ENCODE measurements at regions not wholly inside any gene's neighbourhood (a gene's known extent, or its start where the extent isn't known, plus 50 kb on each side); places are given as distances from the start of the nearest gene placed in this dataset.

DNA sequence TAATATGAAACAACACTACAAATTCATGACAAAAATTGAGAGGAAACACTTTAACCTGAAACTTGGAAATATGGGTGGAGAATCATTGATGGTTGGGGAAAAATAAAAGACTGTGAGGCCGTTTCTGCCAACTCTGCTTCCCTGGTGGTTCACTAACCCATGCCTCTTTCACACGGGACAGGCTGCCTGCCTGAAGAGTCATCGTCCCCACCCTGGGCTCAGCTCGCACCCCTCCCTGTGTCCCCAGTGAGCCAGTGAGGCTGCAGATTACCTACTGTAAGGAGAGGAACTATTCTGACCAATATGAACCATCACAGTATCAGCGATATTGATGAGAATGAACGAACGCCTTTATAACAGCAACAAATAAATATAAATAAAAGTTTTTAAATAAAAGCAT is 357.8 kb upstream of the CDH20 start:
- Histone ChIP-seq H2BK120ac (ENCODE audit: low read depth, low read length) (no peak overlapping the region), H2BK15ac (ENCODE audit: low read depth, low read length) (no peak overlapping the region), H2AFZ (replicated peaks; ENCODE audit: low read length, poor library complexity) (no peak overlapping the region), H3K56ac (ENCODE audit: extremely low read depth, insufficient read depth, low read length) (no peak overlapping the region), H3K23ac (ENCODE audit: low read depth, low read length) (no peak overlapping the region), H3K4me2 (ENCODE audit: low read depth, low read length) (no peak overlapping the region), H3K4me3 (ENCODE audit: insufficient read depth, low read depth, low read length) (no peak overlapping the region), H3K9ac (ENCODE audit: low read depth, low read length) (no peak overlapping the region), H3K4me1 (ENCODE audit: control insufficient read depth, insufficient read depth, low read length) (no peaks in the 10 kb centered on the region), H3K79me1 (ENCODE audit: low read depth in 1 of 2, low read length in 2 of 2) (no peaks in the 10 kb centered on the region), H3K27me3 (ENCODE audit: control insufficient read depth, insufficient read depth, low read length) (no peaks in the 10 kb centered on the region), H2BK20ac (ENCODE audit: low read depth, low read length) (no peak overlapping the region), H4K5ac (ENCODE audit: low read depth, low read length) (no peak overlapping the region), H2AK5ac (ENCODE audit: low read depth, low read length) (no peak overlapping the region), H3K36me3 (ENCODE audit: control insufficient read depth, insufficient read depth, low read length) (no peaks in the 10 kb centered on the region), H3K27ac (ENCODE audit: insufficient read depth, low read length) (no peak overlapping the region), H3K9me3 (ENCODE audit: control insufficient read depth, insufficient read depth, low read length) (peaks cover 7% of the 10 kb centered on the region), H3K9me1 (ENCODE audit: insufficient read depth, low read length) (no peaks in the 10 kb centered on the region), H3K4ac (ENCODE audit: low read depth, low read length) (no peak overlapping the region), H2AK9ac (replicated peaks; ENCODE audit: low read depth, low read length, poor library complexity) (no peak overlapping the region), H2BK5ac (ENCODE audit: low read depth, low read length, poor library complexity, severe bottlenecking) (no peak overlapping the region), H4K20me1 (ENCODE audit: insufficient read depth, low read length) (no peaks in the 10 kb centered on the region), H4K8ac (ENCODE audit: low read depth in 2 of 2, low read length in 2 of 2) (no peak overlapping the region), H3K14ac (replicated peaks; ENCODE audit: low read depth, low read length) (no peak overlapping the region), H4K91ac (ENCODE audit: insufficient read depth, low read depth, low read length) (no peak overlapping the region), H3K18ac (ENCODE audit: low read depth, low read length) (no peak overlapping the region)
- ChIA-PET CTCF (no interaction called here), POLR2A (ENCODE audit: unreplicated experiment) (no interaction called here)
- dilution Hi-C loops (cut with HindIII; ENCODE audit: low sequenced_read_pairs, unreplicated experiment) (no loop called here), intact Hi-C loops (cut with micrococcal nuclease) (no loop called here), in situ Hi-C loops (cut with MboI; ENCODE audit: low sequenced_read_pairs) (no loop called here)
- ATAC-seq (ENCODE audit: low read depth) (no peak), DNase-seq (no peak)
- no CpG with 5 or more reads among the region's 7 CpGs for WGBS, 2 experiments (ENCODE audit: extremely low coverage in 2 of 2, insufficient read length in 1 of 2)
- BruUV-seq (replicated peaks), result no TSS peak
- TF ChIP-seq POLR2A (IDR thresholded peaks at IDR 0.05; ENCODE audit: low read depth, low read length) (no peak), CHD1 (IDR thresholded peaks at IDR 0.05; ENCODE audit: low read depth, low read length) (no peak), RFX5 (IDR thresholded peaks at IDR 0.05; ENCODE audit: low read depth, low read length) (no peak), CEBPB (IDR thresholded peaks at IDR 0.05; ENCODE audit: low read depth, low read length) (no peak), FOS (IDR thresholded peaks at IDR 0.05; ENCODE audit: low read depth, low read length) (no peak), SMC3 (IDR thresholded peaks at IDR 0.05; ENCODE audit: low read depth, low read length) (no peak), NFE2L2 (IDR thresholded peaks at IDR 0.05; ENCODE audit: low read depth, low read length) (no peak), BHLHE40 (IDR thresholded peaks at IDR 0.05; ENCODE audit: low read depth, low read length) (no peak), RAD21 (IDR thresholded peaks at IDR 0.05; ENCODE audit: low read length) (no peak), MAFK (IDR thresholded peaks at IDR 0.05; ENCODE audit: low read depth, low read length) (no peak), MXI1 (IDR thresholded peaks at IDR 0.05; ENCODE audit: borderline replicate concordance, low read depth, low read length) (no peak), RCOR1 (IDR thresholded peaks at IDR 0.05; ENCODE audit: insufficient replicate concordance, low read length) (no peak), MAZ (IDR thresholded peaks at IDR 0.05; ENCODE audit: borderline replicate concordance, low read depth, low read length) (no peak)
- TF ChIP-seq, protein P1, sequence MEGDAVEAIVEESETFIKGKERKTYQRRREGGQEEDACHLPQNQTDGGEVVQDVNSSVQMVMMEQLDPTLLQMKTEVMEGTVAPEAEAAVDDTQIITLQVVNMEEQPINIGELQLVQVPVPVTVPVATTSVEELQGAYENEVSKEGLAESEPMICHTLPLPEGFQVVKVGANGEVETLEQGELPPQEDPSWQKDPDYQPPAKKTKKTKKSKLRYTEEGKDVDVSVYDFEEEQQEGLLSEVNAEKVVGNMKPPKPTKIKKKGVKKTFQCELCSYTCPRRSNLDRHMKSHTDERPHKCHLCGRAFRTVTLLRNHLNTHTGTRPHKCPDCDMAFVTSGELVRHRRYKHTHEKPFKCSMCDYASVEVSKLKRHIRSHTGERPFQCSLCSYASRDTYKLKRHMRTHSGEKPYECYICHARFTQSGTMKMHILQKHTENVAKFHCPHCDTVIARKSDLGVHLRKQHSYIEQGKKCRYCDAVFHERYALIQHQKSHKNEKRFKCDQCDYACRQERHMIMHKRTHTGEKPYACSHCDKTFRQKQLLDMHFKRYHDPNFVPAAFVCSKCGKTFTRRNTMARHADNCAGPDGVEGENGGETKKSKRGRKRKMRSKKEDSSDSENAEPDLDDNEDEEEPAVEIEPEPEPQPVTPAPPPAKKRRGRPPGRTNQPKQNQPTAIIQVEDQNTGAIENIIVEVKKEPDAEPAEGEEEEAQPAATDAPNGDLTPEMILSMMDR (conservative IDR thresholded peaks at IDR 0.05; ENCODE audit: low read depth, low read length), result no peak
- TF ChIP-seq, protein P2, sequence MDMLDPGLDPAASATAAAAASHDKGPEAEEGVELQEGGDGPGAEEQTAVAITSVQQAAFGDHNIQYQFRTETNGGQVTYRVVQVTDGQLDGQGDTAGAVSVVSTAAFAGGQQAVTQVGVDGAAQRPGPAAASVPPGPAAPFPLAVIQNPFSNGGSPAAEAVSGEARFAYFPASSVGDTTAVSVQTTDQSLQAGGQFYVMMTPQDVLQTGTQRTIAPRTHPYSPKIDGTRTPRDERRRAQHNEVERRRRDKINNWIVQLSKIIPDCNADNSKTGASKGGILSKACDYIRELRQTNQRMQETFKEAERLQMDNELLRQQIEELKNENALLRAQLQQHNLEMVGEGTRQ (IDR thresholded peaks at IDR 0.05; ENCODE audit: low read depth, low read length), result no peak
- TF ChIP-seq, protein P3, sequence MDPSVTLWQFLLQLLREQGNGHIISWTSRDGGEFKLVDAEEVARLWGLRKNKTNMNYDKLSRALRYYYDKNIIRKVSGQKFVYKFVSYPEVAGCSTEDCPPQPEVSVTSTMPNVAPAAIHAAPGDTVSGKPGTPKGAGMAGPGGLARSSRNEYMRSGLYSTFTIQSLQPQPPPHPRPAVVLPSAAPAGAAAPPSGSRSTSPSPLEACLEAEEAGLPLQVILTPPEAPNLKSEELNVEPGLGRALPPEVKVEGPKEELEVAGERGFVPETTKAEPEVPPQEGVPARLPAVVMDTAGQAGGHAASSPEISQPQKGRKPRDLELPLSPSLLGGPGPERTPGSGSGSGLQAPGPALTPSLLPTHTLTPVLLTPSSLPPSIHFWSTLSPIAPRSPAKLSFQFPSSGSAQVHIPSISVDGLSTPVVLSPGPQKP (IDR thresholded peaks at IDR 0.05; ENCODE audit: borderline replicate concordance, low read depth, low read length), result no peak

Measured in IMR-90 (cell line).